CD4-positive, alpha-beta T cell treated with Interferon alpha-2 for 1 hour (primary cell): ENCODE measurements at regions not wholly inside any gene's neighbourhood (a gene's known extent, or its start where the extent isn't known, plus 50 kb on each side); places are given as distances from the start of the nearest gene placed in this dataset.
"Not testable (repeated sequence)": the region's sequence is repeated elsewhere in the genome, so short reads cannot be mapped to it uniquely, and the experiment has no call there.

Experiments used
- DNase-seq, 2 donors: peaks; one replicate each; pipeline ENCODE4 v3.0.0-alpha.2; 2020 to 2022

- DNase-seq: no peak
These were observed 261.5 kb upstream of the ADGRL3 start for GRCh38 chr4:60938621-60939020.

- DNase-seq: no peak
These were observed 256.1 kb upstream of the ADGRL3 start for GRCh38 chr4:60944060-60944459.

GRCh38 chr4:60945641-60946040 is 254.5 kb upstream of the ADGRL3 start:
- no peak for DNase-seq

GRCh38 chr4:60948008-60948407 is 252.1 kb upstream of the ADGRL3 start:
- no peak for DNase-seq

GRCh38 chr4:60952921-60953320 is 247.2 kb upstream of the ADGRL3 start:
- DNase-seq: no peak

GRCh38 chr4:60953826-60954225 is 246.3 kb upstream of the ADGRL3 start:
- DNase-seq: no peak

GRCh38 chr4:60962286-60962685 is 237.8 kb upstream of the ADGRL3 start:
- DNase-seq: no peak

- DNase-seq: no peak
These were observed 218.6 kb upstream of the ADGRL3 start for GRCh38 chr4:60981534-60981933.

GRCh38 chr4:60989141-60989540 is 211.0 kb upstream of the ADGRL3 start:
- no peak for DNase-seq

- no peak for DNase-seq
These were observed 208.1 kb upstream of the ADGRL3 start for GRCh38 chr4:60992037-60992436.

GRCh38 chr4:61003301-61003700 is 196.8 kb upstream of the ADGRL3 start:
- DNase-seq: no peak

- no peak for DNase-seq
These were observed 195.4 kb upstream of the ADGRL3 start for GRCh38 chr4:61004651-61005170.

GRCh38 chr4:61011051-61011450 is 189.1 kb upstream of the ADGRL3 start:
- DNase-seq: no peak

GRCh38 chr4:61011936-61012335 is 188.2 kb upstream of the ADGRL3 start:
- DNase-seq: not testable (repeated sequence)

- no peak for DNase-seq
These were observed 175.5 kb upstream of the ADGRL3 start for GRCh38 chr4:61024610-61025009.

- no peak for DNase-seq
These were observed 172.2 kb upstream of the ADGRL3 start for GRCh38 chr4:61027939-61028338.

- no peak for DNase-seq
These were observed 163.9 kb upstream of the ADGRL3 start for GRCh38 chr4:61036071-61036684.

- no peak for DNase-seq
These were observed 158.6 kb upstream of the ADGRL3 start for GRCh38 chr4:61041527-61041926.

- no peak for DNase-seq
These were observed 155.3 kb upstream of the ADGRL3 start for GRCh38 chr4:61044837-61045236.

GRCh38 chr4:61049018-61049417 is 151.1 kb upstream of the ADGRL3 start:
- DNase-seq: no peak

- DNase-seq: no peak
These were observed 132.7 kb upstream of the ADGRL3 start for GRCh38 chr4:61067381-61067780.

- no peak for DNase-seq
These were observed 132.1 kb upstream of the ADGRL3 start for GRCh38 chr4:61068060-61068459.

GRCh38 chr4:61068745-61069144 is 131.4 kb upstream of the ADGRL3 start:
- no peak for DNase-seq

- DNase-seq: no peak
These were observed 129.9 kb upstream of the ADGRL3 start for GRCh38 chr4:61070269-61070668.

GRCh38 chr4:61079427-61079826 is 120.7 kb upstream of the ADGRL3 start:
- DNase-seq: no peak
